Nephron (organoid): ENCODE measurements at regions not wholly inside any gene's neighbourhood (a gene's known extent, or its start where the extent isn't known, plus 50 kb on each side); places are given as distances from the start of the nearest gene placed in this dataset.

Source experiments
- H3K27ac Mint-ChIP-seq, 3 experiments: 2 replicates each; pipeline ENCODE4 v1.8.0; 2020; ENCODE audit warnings: mixed read lengths in 3 of 3, mild to moderate bottlenecking in 2 of 3, moderate library complexity in 1 of 3
- H3K27me3 Mint-ChIP-seq: 2 replicates; pipeline ENCODE4 v1.8.0; 2021; ENCODE audit warnings: low read depth, mild to moderate bottlenecking, moderate library complexity, mixed read lengths
- H3K36me3 Mint-ChIP-seq: 2 replicates; pipeline ENCODE4 v1.8.0; 2020; ENCODE audit warnings: low read depth, mixed read lengths
- H3K4me1 Mint-ChIP-seq: 2 replicates; pipeline ENCODE4 v1.8.0; 2020; ENCODE audit warnings: mixed read lengths
- H3K4me3 Mint-ChIP-seq, 3 experiments: 2 replicates each; pipeline ENCODE4 v1.8.0; 2020; ENCODE audit warnings: mild to moderate bottlenecking in 3 of 3, mixed read lengths in 3 of 3, moderate library complexity in 2 of 3
- H3K9me3 Mint-ChIP-seq: 2 replicates; pipeline ENCODE4 v1.8.0; 2020; ENCODE audit warnings: mixed read lengths
- CTCF ChIP-seq, 3 experiments: fragments of 200-600 bp; sonication (generic); IDR thresholded peaks; one replicate each; pipeline ENCODE4 v1.5.0; 2021; ENCODE audit warnings: antibody characterized with exemption in 3 of 3; ENCODE audit not compliant: unreplicated experiment in 3 of 3

- Mint-ChIP-seq H3K4me3 (no peak overlapping the region), H3K36me3 (no peaks in the 10 kb centered on the region), H3K9me3 (peaks cover 4% of the 10 kb centered on the region), H3K4me1 (peaks cover 36% of the 10 kb centered on the region), H3K27ac (peak overlapping the region in 2 of 3 experiments; percentile 1 to 62), H3K27me3 (no peaks in the 10 kb centered on the region)
- TF ChIP-seq CTCF (IDR thresholded peaks at IDR 0.05; ENCODE audit: unreplicated experiment in 3 of 3), result no peak
Measured at GRCh38 chr15:81544385-81544784, 170.4 kb upstream of the TMC3 start.

- H3K4me3 Mint-ChIP-seq, result no peak overlapping the region
- no peak for TF ChIP-seq CTCF (IDR thresholded peaks at IDR 0.05; ENCODE audit: unreplicated experiment in 3 of 3)
- peaks cover 13% of the 10 kb centered on the region for H3K4me1 Mint-ChIP-seq
- H3K9me3 Mint-ChIP-seq, result peaks cover 23% of the 10 kb centered on the region
- no peaks in the 10 kb centered on the region for H3K27me3 Mint-ChIP-seq
- no peaks in the 10 kb centered on the region for H3K36me3 Mint-ChIP-seq
- H3K27ac Mint-ChIP-seq, result no peak overlapping the region
Measured at GRCh38 chr15:81540909-81541308, 166.9 kb upstream of the TMC3 start.

- Mint-ChIP-seq H3K27ac (no peak overlapping the region), H3K4me1 (peaks cover 13% of the 10 kb centered on the region), H3K27me3 (no peaks in the 10 kb centered on the region), H3K4me3 (no peak overlapping the region), H3K36me3 (no peaks in the 10 kb centered on the region), H3K9me3 (peaks cover 21% of the 10 kb centered on the region)
- no peak for TF ChIP-seq CTCF (IDR thresholded peaks at IDR 0.05; ENCODE audit: unreplicated experiment in 3 of 3)
Measured at GRCh38 chr15:81536356-81536755, 162.3 kb upstream of the TMC3 start.

GRCh38 chr15:81534124-81534523 is 160.1 kb upstream of the TMC3 start:
- H3K4me3 Mint-ChIP-seq, result no peak overlapping the region
- H3K9me3 Mint-ChIP-seq, result peaks cover 18% of the 10 kb centered on the region
- peak overlapping the region in 1 of 3 experiments; percentile 23 for H3K27ac Mint-ChIP-seq
- no peak for TF ChIP-seq CTCF (IDR thresholded peaks at IDR 0.05; ENCODE audit: unreplicated experiment in 3 of 3)
- H3K4me1 Mint-ChIP-seq, result peaks cover 34% of the 10 kb centered on the region
- no peaks in the 10 kb centered on the region for H3K36me3 Mint-ChIP-seq
- H3K27me3 Mint-ChIP-seq, result no peaks in the 10 kb centered on the region

- no peaks in the 10 kb centered on the region for H3K27me3 Mint-ChIP-seq
- peaks cover 40% of the 10 kb centered on the region for H3K4me1 Mint-ChIP-seq
- H3K36me3 Mint-ChIP-seq, result no peaks in the 10 kb centered on the region
- no peak overlapping the region for H3K4me3 Mint-ChIP-seq
- H3K9me3 Mint-ChIP-seq, result peaks cover 7% of the 10 kb centered on the region
- TF ChIP-seq CTCF (IDR thresholded peaks at IDR 0.05; ENCODE audit: unreplicated experiment in 3 of 3), result no peak
- peak overlapping the region; percentile 91 to 98 (median 97) for H3K27ac Mint-ChIP-seq
Measured at GRCh38 chr15:81532001-81532400, 158.0 kb upstream of the TMC3 start.

GRCh38 chr15:81531109-81531592 is 157.1 kb upstream of the TMC3 start:
- Mint-ChIP-seq H3K27me3 (no peaks in the 10 kb centered on the region), H3K9me3 (no peaks in the 10 kb centered on the region), H3K4me3 (peak overlapping the region; percentile 1 to 31 (median 3)), H3K27ac (peak overlapping the region; percentile 91 to 98 (median 97)), H3K36me3 (no peaks in the 10 kb centered on the region), H3K4me1 (peaks cover 40% of the 10 kb centered on the region)
- TF ChIP-seq CTCF (IDR thresholded peaks at IDR 0.05; ENCODE audit: unreplicated experiment in 3 of 3), result no peak
